GM19452 (cell line): ENCODE measurements at regions not wholly inside any gene's neighbourhood (a gene's known extent, or its start where the extent isn't known, plus 50 kb on each side); places are given as distances from the start of the nearest gene placed in this dataset.
"Not testable (repeated sequence)": the region's sequence is repeated elsewhere in the genome, so short reads cannot be mapped to it uniquely, and the experiment has no call there.

ENCODE experiments used
- ATAC-seq: cut with Tn5 transposase; IDR thresholded peaks from one replicate; pipeline ENCODE4 v1.9.1; 2021; ENCODE audit not compliant: unreplicated experiment

DNA sequence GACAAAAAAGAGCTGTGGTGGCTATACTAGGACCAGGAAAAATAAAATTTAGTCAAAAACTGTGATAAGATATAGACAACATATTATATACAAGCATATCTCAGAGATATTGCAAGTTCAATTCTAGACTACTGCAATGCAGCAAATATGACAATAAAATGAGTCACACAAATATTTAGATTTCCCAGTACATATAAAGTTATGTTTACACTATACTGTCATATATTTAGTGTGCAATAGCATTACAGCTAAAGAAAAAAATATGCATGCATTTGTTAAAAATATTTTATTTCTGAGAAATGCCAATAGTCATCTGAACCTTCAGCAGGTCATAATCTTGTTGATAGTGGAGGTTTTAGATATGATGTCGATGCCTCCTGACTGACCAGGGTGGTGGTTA lies 72.1 kb downstream of the AKR1C4 start:
- ATAC-seq, result no peak

DNA sequence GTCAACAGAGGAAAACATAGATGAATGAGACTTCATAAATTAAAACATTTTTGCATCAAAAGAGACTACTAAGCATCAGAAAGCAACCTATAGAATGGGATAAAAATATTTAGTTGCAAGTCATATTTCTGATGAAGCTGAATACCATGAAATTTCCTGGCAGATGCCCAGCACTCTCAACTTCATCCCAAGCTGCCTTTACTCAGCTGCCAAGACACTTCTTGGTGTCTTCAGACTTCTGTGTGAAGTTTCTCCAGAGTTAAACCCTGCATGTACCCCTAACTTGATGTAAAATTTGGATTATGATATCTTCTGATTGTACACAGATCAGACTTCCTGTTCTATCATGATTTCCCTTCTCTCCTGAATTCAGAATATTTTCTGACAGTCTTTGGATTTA lies 73.2 kb downstream of the AKR1C4 start:
- no peak for ATAC-seq

DNA sequence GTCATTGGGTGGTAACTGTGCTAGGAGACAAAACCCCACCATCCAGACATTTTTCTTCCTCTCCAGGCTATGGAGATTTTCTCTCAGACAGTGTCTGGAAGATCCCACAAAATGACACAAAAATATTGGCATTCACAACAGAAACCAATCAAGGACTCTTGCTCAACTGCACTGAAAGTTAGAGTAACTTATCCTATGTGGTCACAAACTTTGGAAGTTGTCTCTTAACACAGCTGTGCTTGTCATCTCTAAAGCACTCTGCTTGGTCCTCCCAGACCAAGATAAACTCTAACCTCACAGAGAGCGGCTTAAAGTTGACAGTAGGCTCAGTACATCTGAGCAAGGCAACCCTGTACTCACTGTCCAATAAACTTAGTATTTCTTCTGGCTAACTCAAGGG lies 74.9 kb downstream of the AKR1C4 start:
- ATAC-seq, result no peak

DNA sequence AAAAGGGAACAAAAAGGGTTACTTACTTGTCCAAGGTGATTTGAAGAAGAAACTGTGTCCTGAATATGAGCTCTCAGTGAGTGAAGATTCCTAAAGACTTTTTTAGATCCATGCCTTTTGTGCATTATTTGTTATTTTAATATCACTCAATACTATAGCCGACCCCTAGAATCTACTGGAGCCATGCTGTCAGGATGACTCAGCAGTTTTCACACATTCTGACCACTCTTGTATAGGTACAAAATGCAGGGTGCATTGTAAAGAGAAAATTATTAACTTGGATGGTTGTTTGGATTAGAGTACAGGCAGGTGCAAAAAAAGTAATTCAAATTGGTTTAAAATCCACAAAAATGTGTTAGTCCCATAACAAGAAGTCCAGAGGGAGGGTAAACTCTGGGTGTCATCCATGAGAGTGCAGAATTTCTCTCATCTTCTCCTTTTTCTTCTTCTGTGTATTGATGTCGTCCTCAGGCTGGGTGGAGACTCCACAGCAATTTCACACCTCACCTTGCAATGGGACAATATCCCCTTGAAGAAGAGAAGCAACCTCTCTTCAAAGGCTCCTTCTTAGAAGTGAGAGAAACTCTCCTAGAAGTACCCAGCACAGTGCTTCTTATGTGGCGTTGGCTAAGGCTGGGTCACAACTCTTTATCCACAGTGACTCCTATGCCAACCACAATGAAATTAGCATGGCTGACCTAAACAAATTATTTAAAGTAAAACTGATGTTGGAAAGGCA lies 75.6 kb downstream of the AKR1C4 start:
- no peak for ATAC-seq

DNA sequence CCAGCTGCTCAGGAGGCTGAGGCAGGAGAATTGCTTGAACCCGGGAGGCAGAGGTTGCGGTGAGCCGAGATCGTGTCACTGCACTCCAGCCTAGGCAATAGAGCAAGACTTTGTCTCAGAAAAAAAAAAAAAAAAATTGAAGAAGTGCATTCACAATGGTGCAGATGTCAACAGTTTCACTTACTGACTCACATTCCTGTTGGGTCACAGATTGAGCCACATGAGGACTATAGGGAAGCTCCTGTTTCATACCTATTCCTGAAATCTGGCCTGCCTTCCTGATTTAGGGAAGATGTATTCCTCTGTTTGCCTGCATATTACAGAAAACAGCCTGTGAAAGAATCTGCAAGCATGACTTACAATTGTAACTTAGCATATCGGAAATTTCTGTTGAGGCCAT lies 78.2 kb downstream of the AKR1C4 start:
- no peak for ATAC-seq

DNA sequence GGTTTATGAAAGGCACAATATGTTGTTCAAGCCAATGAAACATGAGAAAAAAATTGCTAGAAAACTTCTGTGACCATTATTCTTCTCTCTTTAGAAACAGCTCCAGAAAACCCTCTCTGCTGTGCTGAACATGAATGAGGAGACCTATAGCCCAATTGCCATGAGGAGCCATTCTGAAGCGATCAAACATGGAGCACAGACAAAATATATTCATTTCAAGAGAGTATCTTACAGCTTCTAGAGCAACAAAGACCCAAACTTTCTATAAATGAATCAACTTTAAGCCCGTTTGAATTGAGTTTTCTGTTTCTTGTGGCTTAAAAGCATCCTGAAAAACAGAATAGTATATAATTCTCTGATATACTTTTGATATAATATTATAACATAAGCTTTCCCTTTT lies 83.4 kb upstream of the UCN3 start:
- no peak for ATAC-seq

DNA sequence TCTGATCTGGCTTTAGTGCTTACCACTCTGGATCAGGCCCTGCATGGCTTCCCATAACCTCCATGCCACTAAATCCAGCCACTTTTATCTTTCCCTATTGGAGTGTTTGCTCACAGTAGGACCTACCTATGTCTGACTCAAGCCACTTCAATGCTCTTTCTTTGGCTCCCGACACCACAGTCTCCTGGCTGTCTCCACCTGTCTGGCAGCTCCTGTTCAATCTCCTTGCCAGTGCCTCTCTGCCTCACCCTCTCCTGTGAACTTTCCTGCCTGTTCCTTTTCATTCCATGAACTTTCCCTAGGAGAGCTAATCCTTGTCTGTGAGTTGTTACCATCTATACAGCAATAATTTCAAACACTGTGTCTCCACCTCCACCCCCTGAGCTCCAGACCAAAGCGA lies 82.6 kb upstream of the UCN3 start:
- ATAC-seq, result no peak

DNA sequence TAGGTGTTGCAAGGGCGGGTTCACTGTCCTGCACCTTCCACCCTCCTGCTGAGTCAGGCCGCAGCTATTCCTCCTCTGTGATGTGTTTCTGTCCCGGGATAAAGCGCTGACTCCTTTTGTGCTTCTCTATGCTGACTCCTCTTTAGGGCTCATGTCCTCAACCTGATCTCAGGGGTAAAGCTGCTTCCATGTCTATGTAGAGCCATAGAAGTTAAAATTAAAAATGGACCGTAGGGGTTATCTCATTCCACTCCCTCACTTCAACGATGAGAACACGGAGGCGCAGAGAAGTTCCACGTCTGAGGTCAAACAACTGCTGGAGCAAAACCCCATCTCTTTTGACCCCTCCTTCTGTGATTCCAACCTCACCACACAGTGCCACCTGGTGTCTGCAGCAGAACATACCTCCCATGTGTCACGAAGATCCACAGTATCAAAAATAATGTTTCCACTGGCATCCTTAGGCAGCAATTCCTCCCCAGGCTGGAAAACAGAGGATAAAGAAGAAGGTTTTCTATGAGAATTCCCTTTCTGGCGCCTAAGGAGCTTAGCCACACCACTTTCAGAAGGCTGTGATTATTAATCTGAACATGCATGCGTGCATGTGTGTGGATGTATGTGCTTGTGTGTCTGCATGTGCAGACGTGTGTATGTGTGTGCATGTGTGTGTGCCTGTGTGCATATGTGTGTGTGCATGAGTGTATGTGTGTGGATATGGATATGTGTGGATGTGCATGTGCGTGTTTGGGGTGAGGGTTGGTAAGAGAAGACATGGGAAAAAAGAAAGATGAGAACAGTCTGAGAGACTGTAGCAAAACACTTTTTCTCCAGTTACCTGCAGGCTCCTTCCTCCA lies 81.2 kb upstream of the UCN3 start:
- ATAC-seq, result peak; percentile 65

DNA sequence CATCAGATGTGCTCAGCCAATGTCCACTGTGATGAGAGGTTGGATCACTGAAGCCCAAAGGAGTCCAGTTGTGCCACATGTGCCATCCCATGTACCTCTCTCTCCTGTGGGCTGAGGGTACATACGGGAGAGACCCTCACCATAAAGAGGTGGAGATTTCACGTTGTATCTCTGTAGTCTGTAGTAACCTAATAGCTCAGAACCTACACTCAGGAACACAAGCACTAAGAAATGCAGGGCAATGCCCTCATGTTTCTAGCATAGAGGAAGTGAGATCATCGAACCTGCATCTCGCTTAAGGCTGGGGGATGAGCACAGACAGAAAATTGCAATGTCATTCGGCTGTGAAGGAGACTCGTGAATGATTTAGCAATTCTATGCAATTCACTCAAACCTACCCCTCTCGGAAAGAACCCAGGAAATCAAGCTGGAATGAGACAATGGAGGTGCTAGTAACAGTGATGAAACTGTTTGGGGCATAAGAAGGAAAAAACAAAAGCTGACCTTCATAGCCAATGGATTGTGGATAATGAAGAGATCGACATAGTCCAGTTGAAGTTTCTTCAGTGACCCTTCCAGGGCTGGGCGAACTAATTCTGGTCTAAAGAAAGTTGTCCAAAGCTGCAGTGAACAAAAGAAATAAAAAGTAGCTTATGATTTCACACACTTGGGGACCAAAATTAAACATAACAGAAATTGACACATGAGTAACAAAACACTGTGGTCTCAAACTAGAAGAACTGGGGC lies 80.3 kb upstream of the UCN3 start:
- peak; percentile 72 for ATAC-seq

DNA sequence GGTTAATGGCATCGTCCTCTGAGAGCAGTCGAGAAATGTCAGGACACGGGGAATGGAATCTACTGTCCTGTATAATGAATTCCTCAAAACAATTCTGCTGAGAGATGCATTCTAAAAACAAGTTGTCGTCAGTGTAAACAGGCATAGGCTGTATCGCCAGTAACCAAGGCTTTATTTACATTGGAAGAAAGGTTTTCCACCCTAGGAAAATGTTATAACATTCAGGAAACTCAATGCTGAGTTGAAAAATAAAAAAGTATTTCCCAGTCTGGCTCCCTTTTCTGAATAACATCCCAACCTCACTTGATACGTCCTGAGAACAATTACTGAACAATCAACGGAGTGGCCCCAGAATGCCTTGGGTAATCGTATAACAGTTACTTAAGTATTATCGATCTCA lies 79.6 kb upstream of the UCN3 start:
- no peak for ATAC-seq

DNA sequence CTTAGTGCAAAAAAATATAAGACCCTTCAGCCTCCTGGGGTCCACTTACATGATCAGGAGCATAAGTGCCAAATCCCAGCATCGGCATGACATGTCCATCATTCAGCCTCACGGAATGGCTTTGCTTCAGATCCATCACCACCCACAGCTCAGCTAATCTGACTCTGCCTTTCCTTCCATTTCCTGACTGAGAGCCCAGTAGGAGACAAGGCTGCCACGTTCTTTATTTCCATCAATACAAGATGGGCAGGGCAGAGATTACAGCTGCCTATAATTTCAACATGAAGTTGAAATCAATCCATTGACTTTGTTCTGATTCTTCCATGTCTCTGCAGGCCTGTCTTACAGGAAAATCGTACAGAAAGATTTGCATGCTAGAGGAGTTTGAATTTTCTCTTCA lies 76.4 kb upstream of the UCN3 start:
- ATAC-seq, result no peak

DNA sequence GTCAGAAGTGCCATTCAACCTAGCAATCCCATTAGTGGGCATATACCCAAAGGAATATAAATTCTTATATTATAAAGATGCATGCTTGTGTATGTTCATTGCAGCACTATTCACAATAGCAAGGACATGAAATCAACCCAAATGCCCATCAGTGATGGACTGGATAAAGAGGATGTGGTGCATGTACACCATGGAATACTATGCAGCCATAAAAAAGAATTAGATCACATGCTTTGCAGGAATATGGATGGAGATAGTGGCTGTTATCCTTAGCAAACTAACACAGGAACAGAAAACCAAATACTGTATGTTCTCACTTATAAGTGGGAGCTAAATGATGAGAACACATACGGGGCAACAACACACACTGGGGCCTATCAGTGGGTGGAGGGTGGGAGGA lies 75.5 kb upstream of the UCN3 start:
- ATAC-seq, result not testable (repeated sequence)

DNA sequence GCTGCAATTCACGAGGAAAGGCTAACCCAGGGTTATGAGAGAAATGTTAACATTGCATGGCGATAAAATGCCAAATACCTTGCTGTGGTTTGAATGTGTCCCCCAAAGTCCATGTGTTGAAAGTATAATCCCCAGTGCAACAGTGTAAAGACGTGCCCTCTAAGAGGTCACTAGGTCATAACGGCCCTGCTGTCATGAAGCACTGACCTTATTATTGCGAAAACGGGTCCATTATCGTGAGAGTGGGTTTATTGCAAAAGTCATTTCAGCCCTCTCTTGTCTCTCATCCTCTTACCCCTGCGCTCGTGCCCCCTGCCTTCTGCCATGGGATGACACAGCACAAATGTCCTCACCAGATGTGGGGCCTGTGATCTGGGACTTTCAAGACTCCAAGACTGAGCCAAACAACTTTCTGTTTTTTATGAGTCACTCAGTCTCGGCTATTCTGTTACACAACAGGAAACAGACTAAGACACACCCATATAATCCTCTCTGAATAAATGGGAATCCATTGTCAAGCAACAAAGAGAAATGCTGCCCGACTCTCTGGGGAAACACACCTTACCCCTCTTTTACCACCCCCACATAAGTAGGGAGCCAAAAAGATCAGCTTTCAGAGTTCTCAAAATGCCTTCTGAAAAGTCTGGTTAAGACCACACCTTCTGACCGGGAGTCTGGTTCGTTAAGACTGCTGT lies 73.1 kb upstream of the UCN3 start:
- no peak for ATAC-seq

DNA sequence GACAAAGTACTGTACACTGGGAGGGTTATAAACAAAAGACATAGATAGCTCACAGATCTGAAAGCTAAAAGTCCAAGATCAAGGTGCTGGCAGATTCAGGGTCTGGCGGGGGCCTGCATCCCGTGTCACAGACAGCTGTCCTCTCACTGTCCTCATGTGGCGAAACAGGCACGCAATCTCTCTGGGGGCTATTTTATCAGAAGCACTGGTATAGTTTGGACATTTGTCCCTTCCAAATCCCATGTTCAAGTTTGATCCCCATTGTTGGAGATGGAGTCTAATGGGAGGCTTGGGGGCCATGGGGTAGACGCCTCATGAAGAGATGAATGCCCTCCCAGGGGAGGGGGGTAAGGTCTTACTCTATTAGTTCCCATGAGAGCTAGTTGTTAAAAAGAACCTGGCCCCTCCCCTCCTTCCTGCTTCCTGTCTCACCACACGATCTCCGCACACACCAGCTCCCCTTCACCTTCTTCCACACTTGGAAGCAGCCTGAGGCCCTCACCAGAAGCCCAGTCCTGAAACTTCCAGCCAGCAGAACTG lies 72.5 kb upstream of the UCN3 start:
- ATAC-seq, result no peak

DNA sequence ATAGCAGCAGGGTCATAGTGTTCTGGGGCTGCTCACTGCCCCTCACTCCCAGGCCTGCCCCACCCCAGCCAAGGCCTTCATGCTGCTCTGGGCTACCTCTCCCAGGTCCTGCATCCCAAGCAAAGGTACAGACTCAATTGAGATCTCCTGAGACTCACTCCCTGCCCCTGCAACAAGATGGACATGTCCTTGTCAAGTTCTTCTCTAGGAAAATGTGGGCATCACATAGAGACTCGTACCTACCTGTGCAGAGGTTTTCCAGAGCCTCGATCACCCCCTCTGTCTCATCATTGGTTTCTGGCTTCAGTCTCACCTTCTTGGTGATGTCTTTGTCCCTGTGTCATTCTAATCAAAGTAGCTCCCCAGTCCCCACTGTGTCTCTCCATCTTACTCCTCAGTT lies 71.8 kb upstream of the UCN3 start:
- ATAC-seq, result not testable (repeated sequence)

DNA sequence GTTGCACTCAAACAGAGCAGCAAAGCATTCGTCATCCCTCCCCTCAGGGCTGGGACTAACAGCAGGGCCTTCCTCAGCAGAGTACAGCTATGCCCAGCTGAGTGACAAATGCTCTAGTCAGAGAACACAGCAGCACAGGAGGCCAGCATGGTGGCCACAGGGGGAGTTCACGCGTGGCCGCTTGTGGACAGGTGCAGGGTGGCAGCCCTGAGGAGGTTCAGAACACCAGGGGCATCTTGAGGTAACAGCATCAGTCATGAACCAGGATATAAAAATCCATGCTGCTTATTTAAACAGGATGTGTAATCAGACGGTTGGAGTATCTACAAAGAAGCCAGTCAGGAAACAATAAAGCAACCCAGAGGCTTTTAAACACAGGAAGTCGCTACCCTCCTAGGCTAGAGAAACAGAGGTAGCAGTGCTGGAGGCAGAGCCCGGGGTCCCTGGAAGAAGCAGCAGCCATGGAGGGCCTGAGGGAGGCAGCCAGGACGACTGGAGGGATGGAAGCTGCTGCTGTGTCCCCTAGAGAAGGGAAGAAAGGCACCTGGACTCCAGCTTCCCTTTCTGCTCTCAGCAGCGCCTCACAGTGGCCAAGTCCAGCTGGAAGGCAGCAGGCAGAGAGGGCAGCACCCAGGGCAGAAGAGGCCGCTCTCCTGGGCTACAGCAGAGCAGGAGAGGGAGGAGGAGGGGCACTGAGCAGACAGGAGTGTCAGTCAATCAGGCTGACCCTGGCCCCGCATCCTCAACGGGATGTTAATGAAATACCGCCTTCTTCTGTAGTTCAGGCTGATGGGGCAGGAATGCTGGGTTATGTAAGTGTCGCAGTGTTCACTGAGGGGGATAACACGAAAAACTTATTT lies 70.8 kb upstream of the UCN3 start:
- no peak for ATAC-seq

DNA sequence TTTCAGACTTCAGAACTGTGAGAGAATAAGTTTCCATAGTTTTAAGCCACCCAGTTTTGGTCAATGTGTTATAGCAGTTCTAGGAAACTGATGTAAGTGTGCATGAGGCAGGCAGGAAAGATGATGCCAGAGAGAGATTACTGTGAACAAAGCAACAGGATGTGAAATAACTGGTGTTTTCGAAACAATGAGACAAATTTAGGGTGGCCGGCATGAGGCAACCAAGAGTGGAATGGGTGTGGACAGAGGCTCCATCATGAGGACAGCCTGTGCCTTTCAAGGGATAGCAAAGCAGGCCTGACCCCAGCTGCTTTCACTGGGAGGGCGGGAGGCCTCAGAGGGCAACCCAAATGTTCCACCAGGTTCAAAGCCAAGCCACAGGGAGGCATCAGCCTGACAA lies 67.3 kb upstream of the UCN3 start:
- no peak for ATAC-seq

DNA sequence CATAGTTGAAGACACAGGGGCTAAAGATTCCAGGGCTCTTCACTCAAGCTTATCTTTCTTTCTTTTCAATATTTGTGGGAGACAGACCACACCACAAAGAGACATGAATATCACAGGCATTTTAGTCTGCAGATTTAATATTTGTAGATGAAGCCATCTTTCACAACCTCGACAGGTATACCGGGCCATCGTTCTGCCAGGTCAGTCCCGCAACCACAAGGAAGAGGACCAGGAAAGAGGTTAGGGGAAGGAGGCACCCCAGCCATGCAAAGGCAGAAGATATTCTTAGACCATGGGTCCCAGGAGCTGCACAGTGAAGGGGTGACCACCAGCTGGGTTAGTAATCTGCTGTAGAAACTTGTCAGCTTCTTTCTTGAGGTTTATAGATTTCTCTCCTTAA lies 66.8 kb upstream of the UCN3 start:
- ATAC-seq, result no peak

DNA sequence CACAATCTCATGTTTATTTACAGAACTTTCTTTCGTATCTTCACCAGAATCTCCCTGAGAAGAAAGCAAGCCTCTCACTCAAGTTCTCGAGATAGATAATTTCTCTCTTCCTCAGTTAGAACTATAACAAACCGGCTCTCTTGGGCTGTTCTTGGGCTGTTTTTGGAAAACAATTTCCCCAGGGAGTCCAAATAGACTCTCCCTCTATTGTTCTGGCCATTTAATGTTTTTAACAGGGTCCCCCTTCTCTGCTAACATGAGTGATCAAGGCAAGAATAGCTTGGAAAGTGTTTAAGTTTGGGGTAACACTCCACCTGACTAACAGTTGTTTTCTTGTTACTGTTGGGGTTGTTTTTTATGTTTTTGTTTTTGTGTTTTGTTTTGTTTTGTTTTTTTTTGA lies 64.8 kb upstream of the UCN3 start:
- ATAC-seq, result no peak

DNA sequence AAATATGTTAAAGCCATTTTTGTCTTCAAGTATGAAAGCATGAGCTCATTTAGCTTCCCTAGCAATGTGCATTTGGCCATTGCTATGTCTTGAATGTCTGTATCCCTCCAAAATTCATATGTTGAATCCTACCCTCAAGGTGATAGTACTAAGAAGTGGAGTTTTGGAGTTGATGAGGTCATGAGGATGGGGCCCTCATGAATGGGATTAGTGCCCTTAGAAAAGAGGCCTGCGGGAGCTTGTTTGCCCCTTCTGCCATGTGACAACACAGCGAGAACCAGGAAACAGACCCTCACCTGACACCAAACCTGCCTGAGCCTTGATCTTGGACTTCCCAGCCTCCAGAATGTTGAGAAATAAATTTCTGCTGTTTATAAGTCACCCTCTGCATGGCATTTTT lies 61.3 kb upstream of the UCN3 start:
- ATAC-seq, result no peak
